ENCODE measurements at regions not wholly inside any gene's neighbourhood (a gene's known extent, or its start where the extent isn't known, plus 50 kb on each side); places are given as distances from the start of the nearest gene placed in this dataset.

DNA sequence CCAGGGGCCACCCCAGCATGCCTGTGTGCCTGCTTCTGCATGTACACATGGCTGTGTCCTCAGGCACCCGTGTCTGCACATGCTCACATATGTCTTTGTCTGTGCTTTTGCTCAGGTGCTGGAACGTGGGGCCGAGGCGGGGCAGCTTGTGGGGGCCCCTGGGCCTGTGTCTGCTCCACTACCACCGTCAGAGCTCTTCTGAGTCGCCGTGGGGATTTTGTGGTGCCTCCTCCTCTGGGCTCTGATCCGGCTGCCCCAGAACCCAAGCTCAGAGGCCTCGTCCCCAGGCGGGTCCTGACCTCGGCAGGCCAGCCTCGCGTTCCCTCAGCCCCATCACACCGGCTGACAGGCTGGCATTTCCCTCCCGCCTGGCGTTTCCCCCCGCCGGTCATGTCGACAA, 104.6 kb upstream of the ACTRT2 start:
- no peaks in the 10 kb centered on the region for H3K4me1 ChIP-seq (replicated peaks in 1 of 4; ENCODE audit: control insufficient read depth in 3 of 4, insufficient read depth in 4 of 4, low read length in 3 of 4)
- FAIRE-seq (no peak), DNase-seq (ENCODE audit: low read depth in 1 of 2, low spot score in 2 of 2) (no peak)
- H2BK12ac ChIP-seq (ENCODE audit: low read depth, low read length) = no peak overlapping the region
- H4K91ac ChIP-seq (replicated peaks; ENCODE audit: insufficient read length, low read length) = no peak overlapping the region
- no peaks in the 10 kb centered on the region for H3K27me3 ChIP-seq (replicated peaks in 1 of 4; ENCODE audit: control insufficient read depth in 3 of 4, extremely low read depth in 1 of 4, insufficient read depth in 3 of 4, low read length in 3 of 4)
- no peak overlapping the region for H4K8ac ChIP-seq (ENCODE audit: extremely low read depth, insufficient read depth, low read length)
- peaks cover 0 to 5% of the 10 kb centered on the region in 2 experiments for H4K20me1 ChIP-seq (replicated peaks in 1 of 2; ENCODE audit: control insufficient read depth in 1 of 2, insufficient read depth in 2 of 2, low read length in 2 of 2)
- H3K23ac ChIP-seq (ENCODE audit: insufficient read length) = no peak overlapping the region
- H2BK5ac ChIP-seq (ENCODE audit: low read depth, low read length) = no peak overlapping the region
- peaks cover 0 to 4% (median 0%) of the 10 kb centered on the region in 4 experiments; a peak in 1 of 8 replicates for H3K36me3 ChIP-seq (ENCODE audit: control insufficient read depth in 2 of 4, insufficient read depth in 4 of 4, low read length in 3 of 4)
- no peak overlapping the region for H3K4me2 ChIP-seq (ENCODE audit: insufficient read depth in 1 of 2, low read depth in 2 of 2, low read length in 2 of 2)
- no peaks in the 10 kb centered on the region for H3K79me2 ChIP-seq (ENCODE audit: control insufficient read depth in 1 of 2, insufficient read depth in 2 of 2, low read length in 2 of 2)
- H3K9ac ChIP-seq (replicated peaks in 1 of 4; ENCODE audit: extremely low read depth in 1 of 4, low read depth in 3 of 4, low read length in 3 of 4) = no peak overlapping the region
- no peak overlapping the region for H2BK20ac ChIP-seq (ENCODE audit: low read length)
- no peak overlapping the region for H3K56ac ChIP-seq (replicated peaks; ENCODE audit: insufficient read length, low read depth, low read length)
- H3K23me2 ChIP-seq (ENCODE audit: low read depth, low read length) = no peaks in the 10 kb centered on the region
- no peak overlapping the region for H2BK120ac ChIP-seq (replicated peaks; ENCODE audit: low read depth, low read length)
- no peak overlapping the region for H4K5ac ChIP-seq (ENCODE audit: insufficient read length, low read depth, low read length)
- H3K4me3 ChIP-seq (ENCODE audit: extremely low read depth in 1 of 4, insufficient read depth in 2 of 4, low read depth in 3 of 4, low read length in 4 of 4) = no peak overlapping the region
- H2BK15ac ChIP-seq (ENCODE audit: low read length) = no peak overlapping the region
- peaks cover 73 to 99% of the 10 kb centered on the region in 2 experiments for H3K9me3 ChIP-seq (ENCODE audit: insufficient read depth in 2 of 2, low read depth in 1 of 2, low read length in 1 of 2)
- CTCF ChIA-PET (ENCODE audit: partially characterized antibody) = no interaction called here
- H3K27ac ChIP-seq (ENCODE audit: low read depth, low read length) = no peak overlapping the region
- WGBS, 2 experiments (ENCODE audit: extremely low coverage in 1 of 2, insufficient coverage in 1 of 2, insufficient read length in 1 of 2, insufficient replicate concordance in 2 of 2, low coverage in 1 of 2, low lambda C conversion rate in 2 of 2, missing lambda C conversion rate in 1 of 2) = 88% methylated on average over 16 of the region's 19 CpGs; no CpG with 5 or more reads in 1 of the 2 experiments
- H3K4ac ChIP-seq (replicated peaks; ENCODE audit: insufficient read length, low read depth, low read length) = no peak overlapping the region
- POLR2A ChIA-PET (ENCODE audit: partially characterized antibody) = no interaction called here
- no peak overlapping the region for H2AFZ ChIP-seq (ENCODE audit: low read length)
- no peak overlapping the region for H2AK5ac ChIP-seq (ENCODE audit: low read depth, low read length)
- no peak overlapping the region for H3K18ac ChIP-seq (ENCODE audit: extremely low read depth, low read length)
- no peaks in the 10 kb centered on the region; the same call in 1 of the 2 replicates for H3K79me1 ChIP-seq (ENCODE audit: low read depth, low read length)
- no peak overlapping the region for H3K14ac ChIP-seq (ENCODE audit: insufficient read length)
- TF ChIP-seq SIN3A (conservative IDR thresholded peaks at IDR 0.05 in 1 of 2, IDR thresholded peaks at IDR 0.05 in 1 of 2; ENCODE audit: low read depth in 1 of 2, low read length in 2 of 2) = no peak
- TF ChIP-seq FOSL1 (IDR thresholded peaks at IDR 0.05; ENCODE audit: insufficient read depth, low read depth, low read length) = no peak
